ENCODE measurements at regions not wholly inside any gene's neighbourhood (a gene's known extent, or its start where the extent isn't known, plus 50 kb on each side); places are given as distances from the start of the nearest gene placed in this dataset.
"Not testable (repeated sequence)": the region's sequence is repeated elsewhere in the genome, so short reads cannot be mapped to it uniquely, and the experiment has no call there.

- WGBS, 2 experiments (ENCODE audit: insufficient coverage in 2 of 2): 87 to 94% methylated on average over 2 to 3 of the region's 5 CpGs
- H3K27ac ChIP-seq (ENCODE audit: low read depth, low read length, severe bottlenecking): no peak overlapping the region
- H3K9me3 ChIP-seq (ENCODE audit: control insufficient read depth, low read length): no peaks in the 10 kb centered on the region
- no peaks in the 10 kb centered on the region for H3K4me1 ChIP-seq (ENCODE audit: control insufficient read depth, insufficient read depth, low read length, poor library complexity, severe bottlenecking)
- H3K36me3 ChIP-seq (ENCODE audit: control insufficient read depth, insufficient read depth, low read length): no peaks in the 10 kb centered on the region
- H3K4me3 ChIP-seq (ENCODE audit: extremely low read depth, insufficient read depth, low read length, poor library complexity, severe bottlenecking): no peak overlapping the region
These were observed 891.9 kb upstream of the MBL2 start for GRCh38 chr10:53664282-53665019.

DNA sequence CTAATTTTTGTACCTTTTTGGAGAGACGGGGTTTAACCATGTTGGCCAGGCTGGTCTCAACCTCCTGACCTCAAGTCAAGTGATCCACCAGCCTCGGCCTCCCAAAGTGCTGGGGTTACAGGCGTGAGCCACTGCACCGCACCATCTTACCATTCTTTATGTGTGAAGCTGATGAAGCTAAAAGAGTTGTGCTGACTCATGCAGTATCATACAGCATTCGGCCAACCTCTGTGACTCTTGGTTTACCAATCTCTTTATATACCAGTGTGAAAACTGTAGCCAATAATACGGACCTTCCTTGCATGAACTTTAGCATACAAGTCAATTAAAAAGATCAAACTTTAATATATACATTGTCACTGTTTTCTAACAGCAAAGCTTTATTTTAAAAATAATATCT is 878.2 kb upstream of the MBL2 start:
- Histone ChIP-seq H3K36me3 (ENCODE audit: control insufficient read depth, insufficient read depth, low read length) (no peaks in the 10 kb centered on the region), H3K9me3 (ENCODE audit: control insufficient read depth, low read length) (no peaks in the 10 kb centered on the region), H3K4me3 (ENCODE audit: extremely low read depth, insufficient read depth, low read length, poor library complexity, severe bottlenecking) (no peak overlapping the region), H3K4me1 (ENCODE audit: control insufficient read depth, insufficient read depth, low read length, poor library complexity, severe bottlenecking) (no peaks in the 10 kb centered on the region), H3K27ac (ENCODE audit: low read depth, low read length, severe bottlenecking) (no peak overlapping the region)
- WGBS, 2 experiments (ENCODE audit: insufficient coverage in 2 of 2): 96 to 100% methylated on average over 3 to 4 of the region's 6 CpGs

DNA sequence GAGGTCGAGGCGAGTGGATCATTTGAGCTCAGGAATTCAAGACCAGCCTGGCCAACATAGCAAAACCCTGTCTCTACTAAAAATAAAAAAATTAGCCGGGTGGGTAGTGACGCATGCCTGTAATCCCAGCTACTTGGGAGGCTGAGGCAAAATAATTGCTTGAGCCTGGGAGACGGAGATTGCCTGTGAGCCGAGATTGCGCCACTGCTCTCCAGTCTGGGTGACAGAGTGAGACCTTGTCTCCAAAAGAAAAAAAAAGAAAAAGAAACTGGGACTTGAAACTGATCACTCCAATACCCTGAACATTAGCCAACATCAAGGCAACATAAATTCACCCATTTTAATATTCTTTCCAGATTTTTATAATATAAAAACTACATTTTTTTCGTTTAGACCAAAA is 874.6 kb upstream of the MBL2 start:
- H3K9me3 ChIP-seq (ENCODE audit: control insufficient read depth, low read length); H3K36me3 ChIP-seq (ENCODE audit: control insufficient read depth, insufficient read depth, low read length); H3K27ac ChIP-seq (ENCODE audit: low read depth, low read length, severe bottlenecking); H3K4me3 ChIP-seq (ENCODE audit: extremely low read depth, insufficient read depth, low read length, poor library complexity, severe bottlenecking); H3K4me1 ChIP-seq (ENCODE audit: control insufficient read depth, insufficient read depth, low read length, poor library complexity, severe bottlenecking): not testable (repeated sequence)
- 78 to 91% methylated on average over 3 to 4 of the region's 8 CpGs for WGBS, 2 experiments (ENCODE audit: insufficient coverage in 2 of 2)

DNA sequence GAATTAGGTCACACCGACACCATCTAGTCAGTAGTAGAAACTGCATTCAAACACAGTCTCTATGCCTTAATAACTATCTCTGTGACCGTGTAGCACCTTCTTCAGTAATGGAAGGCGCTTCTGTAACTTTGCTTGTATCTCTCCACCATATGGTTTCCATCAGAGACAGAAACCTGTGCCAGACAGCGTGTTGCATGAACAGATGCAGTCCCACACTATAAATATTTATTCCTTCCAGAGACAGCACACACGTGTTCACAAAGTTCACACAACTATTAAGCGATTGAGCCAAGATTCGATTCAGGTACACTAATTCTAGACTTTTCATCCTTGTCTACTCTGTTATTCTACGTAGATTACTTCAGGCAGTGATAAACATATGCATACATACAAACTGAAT is 873.9 kb upstream of the MBL2 start:
- Histone ChIP-seq H3K4me1 (ENCODE audit: control insufficient read depth, insufficient read depth, low read length, poor library complexity, severe bottlenecking) (no peaks in the 10 kb centered on the region), H3K4me3 (ENCODE audit: extremely low read depth, insufficient read depth, low read length, poor library complexity, severe bottlenecking) (no peak overlapping the region), H3K9me3 (ENCODE audit: control insufficient read depth, low read length) (no peaks in the 10 kb centered on the region), H3K36me3 (ENCODE audit: control insufficient read depth, insufficient read depth, low read length) (no peaks in the 10 kb centered on the region), H3K27ac (ENCODE audit: low read depth, low read length, severe bottlenecking) (no peak overlapping the region)
- 96 to 98% methylated on average over 6 to 7 of the region's 8 CpGs for WGBS, 2 experiments (ENCODE audit: insufficient coverage in 2 of 2)

DNA sequence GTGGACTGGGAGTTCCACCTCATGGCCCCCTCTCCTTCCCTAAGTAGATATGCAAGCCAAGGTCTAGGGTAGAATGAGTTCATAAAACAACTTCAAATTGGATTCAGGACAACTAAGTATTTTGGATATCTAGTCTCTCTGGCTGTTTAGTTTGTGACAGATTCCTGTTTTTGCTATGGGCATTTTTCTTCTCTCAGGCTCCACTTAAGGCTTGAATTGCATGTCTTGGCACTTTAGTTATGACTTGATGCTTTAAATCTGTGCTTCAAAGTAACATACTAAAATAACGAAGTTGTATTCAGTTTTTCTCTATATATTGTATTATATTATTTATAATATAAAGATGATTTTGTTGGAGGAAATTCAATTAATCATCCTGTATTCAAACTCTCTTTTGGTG is 873.4 kb upstream of the MBL2 start:
- Histone ChIP-seq H3K4me3 (ENCODE audit: extremely low read depth, insufficient read depth, low read length, poor library complexity, severe bottlenecking) (no peak overlapping the region), H3K36me3 (ENCODE audit: control insufficient read depth, insufficient read depth, low read length) (no peaks in the 10 kb centered on the region), H3K4me1 (ENCODE audit: control insufficient read depth, insufficient read depth, low read length, poor library complexity, severe bottlenecking) (no peaks in the 10 kb centered on the region), H3K27ac (ENCODE audit: low read depth, low read length, severe bottlenecking) (no peak overlapping the region), H3K9me3 (ENCODE audit: control insufficient read depth, low read length) (no peaks in the 10 kb centered on the region)
- no CpG with 5 or more reads among the region's 1 CpG for WGBS, 2 experiments (ENCODE audit: insufficient coverage in 2 of 2)

DNA sequence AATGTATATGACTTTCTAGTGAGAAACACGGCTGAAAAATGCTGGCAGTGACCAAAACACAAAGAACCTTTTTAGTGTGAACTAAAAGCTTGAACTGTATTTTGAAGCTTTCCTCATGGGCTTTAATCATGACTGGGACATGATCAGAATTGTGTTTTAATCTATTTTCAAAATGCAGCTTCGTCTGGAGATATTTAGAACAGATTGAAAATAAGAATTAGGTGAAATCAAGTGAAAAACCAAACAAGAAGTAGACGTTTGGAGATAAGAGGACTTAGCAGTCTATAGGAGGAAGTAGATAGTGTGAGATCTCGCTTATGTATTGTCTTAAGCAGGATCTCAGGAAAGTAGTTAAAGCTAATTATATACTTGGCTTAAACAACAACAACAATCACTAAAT is 865.4 kb upstream of the MBL2 start:
- H3K4me1 ChIP-seq (ENCODE audit: control insufficient read depth, insufficient read depth, low read length, poor library complexity, severe bottlenecking): no peaks in the 10 kb centered on the region
- peak overlapping the region; percentile 44 for H3K27ac ChIP-seq (ENCODE audit: low read depth, low read length, severe bottlenecking)
- no peaks in the 10 kb centered on the region for H3K9me3 ChIP-seq (ENCODE audit: control insufficient read depth, low read length)
- no peaks in the 10 kb centered on the region for H3K36me3 ChIP-seq (ENCODE audit: control insufficient read depth, insufficient read depth, low read length)
- 87 to 91% methylated on average over 2 of the region's 4 CpGs for WGBS, 2 experiments (ENCODE audit: insufficient coverage in 2 of 2)
- no peak overlapping the region for H3K4me3 ChIP-seq (ENCODE audit: extremely low read depth, insufficient read depth, low read length, poor library complexity, severe bottlenecking)

DNA sequence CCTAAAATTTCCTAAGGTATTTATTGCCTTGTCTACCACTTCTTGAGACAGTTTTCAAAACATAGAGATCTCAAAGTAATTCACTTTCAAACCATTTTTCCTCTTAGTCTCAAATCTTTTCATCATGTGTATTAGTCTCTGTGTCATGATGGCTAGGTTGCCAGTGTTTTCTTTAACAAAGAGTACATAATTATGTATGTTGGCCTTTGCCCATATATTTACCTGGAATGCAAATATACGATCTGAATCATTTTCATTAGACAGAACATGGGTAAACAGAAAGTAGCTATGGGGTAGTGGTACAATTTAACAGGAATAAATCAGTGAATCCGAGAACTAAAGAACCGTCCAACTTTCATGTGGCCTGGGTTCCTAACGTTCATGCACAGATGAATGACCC is 852.1 kb upstream of the MBL2 start:
- no peak overlapping the region for H3K27ac ChIP-seq (ENCODE audit: low read depth, low read length, severe bottlenecking)
- no peak overlapping the region for H3K4me3 ChIP-seq (ENCODE audit: extremely low read depth, insufficient read depth, low read length, poor library complexity, severe bottlenecking)
- no peaks in the 10 kb centered on the region for H3K9me3 ChIP-seq (ENCODE audit: control insufficient read depth, low read length)
- H3K36me3 ChIP-seq (ENCODE audit: control insufficient read depth, insufficient read depth, low read length): no peaks in the 10 kb centered on the region
- no peaks in the 10 kb centered on the region for H3K4me1 ChIP-seq (ENCODE audit: control insufficient read depth, insufficient read depth, low read length, poor library complexity, severe bottlenecking)
- 72% methylated on average over 3 of the region's 4 CpGs; no CpG with 5 or more reads in 1 of the 2 experiments for WGBS, 2 experiments (ENCODE audit: insufficient coverage in 2 of 2)

DNA sequence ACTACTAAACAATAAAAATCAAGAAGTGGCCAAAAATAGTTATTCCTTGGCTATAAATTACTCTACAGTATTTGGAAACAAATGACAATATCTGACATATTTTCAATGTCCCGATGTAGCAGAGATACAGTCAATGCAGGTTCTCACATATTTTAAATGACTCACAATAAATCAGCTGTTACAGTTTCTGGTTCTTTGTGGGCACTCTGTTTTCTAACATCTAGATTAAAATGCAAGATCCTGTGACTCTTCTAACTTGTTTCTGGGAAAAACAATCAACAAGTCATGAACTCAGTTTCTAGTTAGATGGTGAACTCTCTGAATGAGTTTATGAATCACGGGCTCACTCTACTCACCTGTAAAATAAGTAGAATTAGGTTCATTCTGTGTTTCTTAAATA is 849.6 kb upstream of the MBL2 start:
- Histone ChIP-seq H3K4me1 (ENCODE audit: control insufficient read depth, insufficient read depth, low read length, poor library complexity, severe bottlenecking) (no peaks in the 10 kb centered on the region), H3K27ac (ENCODE audit: low read depth, low read length, severe bottlenecking) (no peak overlapping the region), H3K36me3 (ENCODE audit: control insufficient read depth, insufficient read depth, low read length) (no peaks in the 10 kb centered on the region), H3K4me3 (ENCODE audit: extremely low read depth, insufficient read depth, low read length, poor library complexity, severe bottlenecking) (no peak overlapping the region), H3K9me3 (ENCODE audit: control insufficient read depth, low read length) (no peaks in the 10 kb centered on the region)
- 78% methylated on average over 1 of the region's 2 CpGs; no CpG with 5 or more reads in 1 of the 2 experiments for WGBS, 2 experiments (ENCODE audit: insufficient coverage in 2 of 2)

DNA sequence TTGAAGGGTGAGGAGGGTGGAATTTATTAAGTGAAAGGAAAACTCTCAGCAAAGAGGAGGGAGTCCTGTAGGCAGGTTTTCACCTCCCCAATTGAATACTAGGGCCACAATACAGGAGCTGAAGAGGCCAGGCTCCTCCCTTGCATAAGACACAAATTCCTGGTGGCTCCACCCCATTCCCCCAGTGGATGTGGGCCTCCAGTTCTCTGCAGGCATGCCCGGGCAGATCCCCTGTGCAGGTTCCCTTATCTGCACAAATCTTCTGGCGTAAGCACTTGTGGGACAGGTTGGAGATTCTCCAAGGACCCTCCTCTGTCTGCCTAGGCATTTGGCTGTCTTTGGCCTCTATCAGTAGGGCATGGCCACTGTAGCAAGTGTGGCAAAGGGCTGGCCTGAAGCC is 847.1 kb upstream of the MBL2 start:
- no peak overlapping the region for H3K4me3 ChIP-seq (ENCODE audit: extremely low read depth, insufficient read depth, low read length, poor library complexity, severe bottlenecking)

DNA sequence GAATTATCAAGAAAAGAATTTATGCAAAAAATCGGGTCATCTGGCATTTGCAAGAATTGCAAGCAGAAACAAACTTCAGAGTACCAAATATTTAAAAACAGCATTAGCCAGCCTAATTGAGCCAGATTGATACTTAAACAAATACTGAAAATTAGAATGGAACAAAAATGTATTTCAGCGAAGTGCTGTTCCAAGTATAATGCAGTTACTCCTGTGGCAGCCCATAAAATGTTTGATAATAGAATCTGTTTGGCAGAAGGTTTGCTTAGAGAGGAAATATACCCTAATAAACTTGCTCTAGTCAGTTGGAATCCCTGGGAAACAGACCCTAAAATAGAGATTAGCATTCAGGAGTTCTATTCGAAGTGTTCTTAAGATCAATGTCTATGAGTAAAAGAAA is 835.1 kb upstream of the MBL2 start:
- Histone ChIP-seq H3K4me1 (ENCODE audit: control insufficient read depth, insufficient read depth, low read length, poor library complexity, severe bottlenecking) (no peaks in the 10 kb centered on the region), H3K27ac (ENCODE audit: low read depth, low read length, severe bottlenecking) (no peak overlapping the region), H3K9me3 (ENCODE audit: control insufficient read depth, low read length) (no peaks in the 10 kb centered on the region), H3K36me3 (ENCODE audit: control insufficient read depth, insufficient read depth, low read length) (no peaks in the 10 kb centered on the region), H3K4me3 (ENCODE audit: extremely low read depth, insufficient read depth, low read length, poor library complexity, severe bottlenecking) (no peak overlapping the region)
- 40 to 50% methylated on average over 1 of the region's 3 CpGs for WGBS, 2 experiments (ENCODE audit: insufficient coverage in 2 of 2)

More for the DNA sequence above, 847.1 kb upstream of the MBL2 start:
- WGBS, 2 experiments (ENCODE audit: insufficient coverage in 2 of 2): 93 to 100% methylated on average over 1 to 2 of the region's 2 CpGs
- Histone ChIP-seq H3K36me3 (ENCODE audit: control insufficient read depth, insufficient read depth, low read length) (no peaks in the 10 kb centered on the region), H3K27ac (ENCODE audit: low read depth, low read length, severe bottlenecking) (no peak overlapping the region), H3K4me1 (ENCODE audit: control insufficient read depth, insufficient read depth, low read length, poor library complexity, severe bottlenecking) (no peaks in the 10 kb centered on the region), H3K9me3 (ENCODE audit: control insufficient read depth, low read length) (no peaks in the 10 kb centered on the region)

GRCh38 chr10:53606981-53607380 is 834.4 kb upstream of the MBL2 start:
- H3K9me3 ChIP-seq (ENCODE audit: control insufficient read depth, low read length): no peaks in the 10 kb centered on the region
- no peak overlapping the region for H3K27ac ChIP-seq (ENCODE audit: low read depth, low read length, severe bottlenecking)
- 67% methylated on average over 1 of the region's 3 CpGs; no CpG with 5 or more reads in 1 of the 2 experiments for WGBS, 2 experiments (ENCODE audit: insufficient coverage in 2 of 2)

More at GRCh38 chr10:53606981-53607380, 834.4 kb upstream of the MBL2 start:
- no peaks in the 10 kb centered on the region for H3K4me1 ChIP-seq (ENCODE audit: control insufficient read depth, insufficient read depth, low read length, poor library complexity, severe bottlenecking)
- H3K36me3 ChIP-seq (ENCODE audit: control insufficient read depth, insufficient read depth, low read length): no peaks in the 10 kb centered on the region
- no peak overlapping the region for H3K4me3 ChIP-seq (ENCODE audit: extremely low read depth, insufficient read depth, low read length, poor library complexity, severe bottlenecking)
